K562 (cell line): ENCODE measurements at regions not wholly inside any gene's neighbourhood (a gene's known extent, or its start where the extent isn't known, plus 50 kb on each side); places are given as distances from the start of the nearest gene placed in this dataset.
A peak's percentile ranks its signal among the peaks of the same experiment; 100 is the strongest.

Source experiments
- ATF7 ChIP-seq: fragments of 450-650 bp; IDR thresholded peaks from 2 replicates; pipeline ENCODE4 v1.7.1; 2014; ENCODE audit warnings: mild to moderate bottlenecking, moderate library complexity
- CBFA2T3 ChIP-seq: fragments of 450-650 bp; IDR thresholded peaks from 2 replicates; pipeline ENCODE4 v1.6.1; 2017
- CBX3 ChIP-seq, 2 experiments: IDR thresholded peaks; 1 replicate in 1 of 2; 2 replicates in 1 of 2; pipeline ENCODE4 v1.6.1; 2012; ENCODE audit warnings: inconsistent platforms in 2 of 2, low read length in 2 of 2, borderline replicate concordance in 1 of 2, control low read depth in 1 of 2
- ESRRA ChIP-seq: fragments of 450-650 bp; IDR thresholded peaks from 2 replicates; pipeline ENCODE4 v1.6.1; 2014; ENCODE audit warnings: low read depth, mild to moderate bottlenecking, moderate library complexity, borderline replicate concordance
- ETV6 ChIP-seq, 3 experiments: fragments of 150-350 bp in 1 of 3; sonication (generic) in 1 of 3; formaldehyde crosslinking in 1 of 3; IDR thresholded peaks; 2 replicates each; pipeline versions ENCODE4 v1.6.1 to v1.8.0; 2014 to 2022; ENCODE audit warnings: borderline replicate concordance in 2 of 3, low read depth in 2 of 3, antibody characterized with exemption in 1 of 3, low read length in 1 of 3, mild to moderate bottlenecking in 1 of 3, missing genetic modification reagents in 1 of 3
- GATAD2A ChIP-seq: fragments of 450-650 bp; IDR thresholded peaks from 2 replicates; pipeline ENCODE4 v1.6.1; 2017
- GTF2E2 ChIP-seq: fragments of 200-800 bp; sonication (Bioruptor generic); IDR thresholded peaks from 2 replicates; pipeline ENCODE4 v1.6.1; 2016; ENCODE audit warnings: missing genetic modification characterization, missing compliant biosample characterization
- ILK ChIP-seq: fragments of 450-650 bp; IDR thresholded peaks from 2 replicates; pipeline ENCODE4 v1.6.1; 2016; ENCODE audit warnings: missing genetic modification characterization, low read depth, mild to moderate bottlenecking, missing compliant biosample characterization, moderate library complexity, borderline replicate concordance
- NFRKB ChIP-seq: fragments of 450-650 bp; IDR thresholded peaks from 2 replicates; pipeline ENCODE4 v1.6.1; 2016; ENCODE audit warnings: low read depth
- POLR2AphosphoS2 ChIP-seq: IDR thresholded peaks from 2 replicates; pipeline ENCODE4 v1.6.1; 2012; ENCODE audit warnings: low read length, improper control_type of control experiment
- POU5F1 ChIP-seq: fragments of 150-350 bp; IDR thresholded peaks from 2 replicates; pipeline ENCODE4 v1.6.1; 2014; ENCODE audit warnings: borderline replicate concordance, low read length, low read depth, mild to moderate bottlenecking; ENCODE audit not compliant: partially characterized antibody
- SMARCA5 ChIP-seq: fragments of 450-650 bp; IDR thresholded peaks from 2 replicates; pipeline ENCODE4 v1.6.1; 2016
- TBP ChIP-seq: optimal IDR thresholded peaks from 2 replicates; pipeline ENCODE3; 2011; ENCODE audit warnings: low read depth, low read length, improper control_type of control experiment
- TEAD4 ChIP-seq, 2 experiments: sonication (generic) in 1 of 2; formaldehyde crosslinking in 1 of 2; IDR thresholded peaks; 2 replicates each; pipeline versions ENCODE4 v1.6.1 to v1.8.0; 2012 to 2022; ENCODE audit warnings: borderline replicate concordance in 1 of 2, inconsistent platforms in 1 of 2, low read length in 1 of 2, mild to moderate bottlenecking in 1 of 2, missing genetic modification reagents in 1 of 2
- TRIM25 ChIP-seq: fragments of 450-650 bp; IDR thresholded peaks from 2 replicates; pipeline ENCODE4 v1.7.0; 2016; ENCODE audit warnings: borderline replicate concordance
- ZNF224 ChIP-seq: sonication (generic); formaldehyde crosslinking; IDR thresholded peaks from 2 replicates; pipeline ENCODE4 v1.8.0; 2022; ENCODE audit warnings: mild to moderate bottlenecking, missing genetic modification reagents
- TF ChIP-seq, protein P1 (sequence below): fragments of 450-650 bp; conservative IDR thresholded peaks from 2 replicates; pipeline ENCODE4 v1.6.1; 2016; ENCODE audit warnings: missing genetic modification characterization, low read depth, mild to moderate bottlenecking, missing compliant biosample characterization, moderate library complexity
- TF ChIP-seq, protein P2 (sequence below): IDR thresholded peaks from 3 replicates; pipeline ENCODE4 v1.6.1; 2011; ENCODE audit warnings: borderline replicate concordance, mild to moderate bottlenecking, moderate library complexity; ENCODE audit not compliant: insufficient read length; ENCODE audit errors: extremely low read depth
- TF ChIP-seq, protein P3 (sequence below): fragments of 450-650 bp; IDR thresholded peaks from 2 replicates; pipeline ENCODE4 v1.6.1; 2016

DNA sequence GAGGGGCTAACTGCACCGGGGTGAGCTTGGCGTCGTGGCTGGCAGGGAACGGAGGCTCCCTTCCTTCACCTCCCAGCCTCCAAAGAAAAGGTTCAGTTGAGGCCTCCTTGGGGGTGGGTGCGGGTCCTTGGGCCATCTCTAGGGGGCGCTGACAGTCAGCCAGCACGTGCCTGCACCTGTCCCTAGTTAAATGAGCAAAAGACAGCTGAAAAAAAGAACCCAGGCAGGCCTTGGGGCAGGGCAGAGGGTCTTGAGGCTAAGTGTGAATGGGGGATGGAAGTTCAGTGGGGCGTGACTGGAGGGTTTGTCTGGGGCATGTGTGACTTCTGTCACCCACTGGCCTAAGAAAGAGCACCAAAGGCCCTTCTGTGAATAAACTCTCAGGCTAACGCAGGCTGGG, 56.4 kb downstream of the ZFP36L2 start (continued):
- TF ChIP-seq TRIM25 (no peak), TEAD4 (IDR thresholded peaks at IDR 0.05; ENCODE audit: low read length) (peak; percentile 18; the same call in 1 of the 2 replicates), TEAD4 (CRISPR knock-in tag; IDR thresholded peaks at IDR 0.05; ENCODE audit: borderline replicate concordance) (no peak), TBP (no peak), GATAD2A (peak; percentile 30; the same call in 1 of the 2 replicates), POLR2AphosphoS2 (no peak), NFRKB (0 out of 2 replicates have a peak, but pooled peaks have one; percentile 52), ATF7 (0 out of 2 replicates have a peak, but pooled peaks have one; percentile 26), ZNF224 (CRISPR knock-in tag) (no peak), CBFA2T3 (peak; percentile 13; the same call in 1 of the 2 replicates), CBX3 (IDR thresholded peaks at IDR 0.05; ENCODE audit: borderline replicate concordance in 1 of 2, low read length in 2 of 2) (peak in 1 of 2 experiments; percentile 80; a peak in 1 of 3 replicates), ETV6 (IDR thresholded peaks at IDR 0.05; ENCODE audit: borderline replicate concordance in 1 of 2, low read depth in 2 of 2, low read length in 1 of 2) (no peak), ETV6 (CRISPR knock-in tag; IDR thresholded peaks at IDR 0.05; ENCODE audit: borderline replicate concordance) (no peak), POU5F1 (no peak), ESRRA (no peak), GTF2E2 (no peak), ILK (tag) (no peak), SMARCA5 (no peak)
- TF ChIP-seq, protein P1, sequence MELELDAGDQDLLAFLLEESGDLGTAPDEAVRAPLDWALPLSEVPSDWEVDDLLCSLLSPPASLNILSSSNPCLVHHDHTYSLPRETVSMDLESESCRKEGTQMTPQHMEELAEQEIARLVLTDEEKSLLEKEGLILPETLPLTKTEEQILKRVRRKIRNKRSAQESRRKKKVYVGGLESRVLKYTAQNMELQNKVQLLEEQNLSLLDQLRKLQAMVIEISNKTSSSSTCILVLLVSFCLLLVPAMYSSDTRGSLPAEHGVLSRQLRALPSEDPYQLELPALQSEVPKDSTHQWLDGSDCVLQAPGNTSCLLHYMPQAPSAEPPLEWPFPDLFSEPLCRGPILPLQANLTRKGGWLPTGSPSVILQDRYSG (tag) = no peak
- TF ChIP-seq, protein P2, sequence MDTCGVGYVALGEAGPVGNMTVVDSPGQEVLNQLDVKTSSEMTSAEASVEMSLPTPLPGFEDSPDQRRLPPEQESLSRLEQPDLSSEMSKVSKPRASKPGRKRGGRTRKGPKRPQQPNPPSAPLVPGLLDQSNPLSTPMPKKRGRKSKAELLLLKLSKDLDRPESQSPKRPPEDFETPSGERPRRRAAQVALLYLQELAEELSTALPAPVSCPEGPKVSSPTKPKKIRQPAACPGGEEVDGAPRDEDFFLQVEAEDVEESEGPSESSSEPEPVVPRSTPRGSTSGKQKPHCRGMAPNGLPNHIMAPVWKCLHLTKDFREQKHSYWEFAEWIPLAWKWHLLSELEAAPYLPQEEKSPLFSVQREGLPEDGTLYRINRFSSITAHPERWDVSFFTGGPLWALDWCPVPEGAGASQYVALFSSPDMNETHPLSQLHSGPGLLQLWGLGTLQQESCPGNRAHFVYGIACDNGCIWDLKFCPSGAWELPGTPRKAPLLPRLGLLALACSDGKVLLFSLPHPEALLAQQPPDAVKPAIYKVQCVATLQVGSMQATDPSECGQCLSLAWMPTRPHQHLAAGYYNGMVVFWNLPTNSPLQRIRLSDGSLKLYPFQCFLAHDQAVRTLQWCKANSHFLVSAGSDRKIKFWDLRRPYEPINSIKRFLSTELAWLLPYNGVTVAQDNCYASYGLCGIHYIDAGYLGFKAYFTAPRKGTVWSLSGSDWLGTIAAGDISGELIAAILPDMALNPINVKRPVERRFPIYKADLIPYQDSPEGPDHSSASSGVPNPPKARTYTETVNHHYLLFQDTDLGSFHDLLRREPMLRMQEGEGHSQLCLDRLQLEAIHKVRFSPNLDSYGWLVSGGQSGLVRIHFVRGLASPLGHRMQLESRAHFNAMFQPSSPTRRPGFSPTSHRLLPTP = no peak
- TF ChIP-seq, protein P3, sequence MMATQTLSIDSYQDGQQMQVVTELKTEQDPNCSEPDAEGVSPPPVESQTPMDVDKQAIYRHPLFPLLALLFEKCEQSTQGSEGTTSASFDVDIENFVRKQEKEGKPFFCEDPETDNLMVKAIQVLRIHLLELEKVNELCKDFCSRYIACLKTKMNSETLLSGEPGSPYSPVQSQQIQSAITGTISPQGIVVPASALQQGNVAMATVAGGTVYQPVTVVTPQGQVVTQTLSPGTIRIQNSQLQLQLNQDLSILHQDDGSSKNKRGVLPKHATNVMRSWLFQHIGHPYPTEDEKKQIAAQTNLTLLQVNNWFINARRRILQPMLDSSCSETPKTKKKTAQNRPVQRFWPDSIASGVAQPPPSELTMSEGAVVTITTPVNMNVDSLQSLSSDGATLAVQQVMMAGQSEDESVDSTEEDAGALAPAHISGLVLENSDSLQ = no peak
